ENCODE measurements at regions not wholly inside any gene's neighbourhood (a gene's known extent, or its start where the extent isn't known, plus 50 kb on each side); places are given as distances from the start of the nearest gene placed in this dataset.

DNA sequence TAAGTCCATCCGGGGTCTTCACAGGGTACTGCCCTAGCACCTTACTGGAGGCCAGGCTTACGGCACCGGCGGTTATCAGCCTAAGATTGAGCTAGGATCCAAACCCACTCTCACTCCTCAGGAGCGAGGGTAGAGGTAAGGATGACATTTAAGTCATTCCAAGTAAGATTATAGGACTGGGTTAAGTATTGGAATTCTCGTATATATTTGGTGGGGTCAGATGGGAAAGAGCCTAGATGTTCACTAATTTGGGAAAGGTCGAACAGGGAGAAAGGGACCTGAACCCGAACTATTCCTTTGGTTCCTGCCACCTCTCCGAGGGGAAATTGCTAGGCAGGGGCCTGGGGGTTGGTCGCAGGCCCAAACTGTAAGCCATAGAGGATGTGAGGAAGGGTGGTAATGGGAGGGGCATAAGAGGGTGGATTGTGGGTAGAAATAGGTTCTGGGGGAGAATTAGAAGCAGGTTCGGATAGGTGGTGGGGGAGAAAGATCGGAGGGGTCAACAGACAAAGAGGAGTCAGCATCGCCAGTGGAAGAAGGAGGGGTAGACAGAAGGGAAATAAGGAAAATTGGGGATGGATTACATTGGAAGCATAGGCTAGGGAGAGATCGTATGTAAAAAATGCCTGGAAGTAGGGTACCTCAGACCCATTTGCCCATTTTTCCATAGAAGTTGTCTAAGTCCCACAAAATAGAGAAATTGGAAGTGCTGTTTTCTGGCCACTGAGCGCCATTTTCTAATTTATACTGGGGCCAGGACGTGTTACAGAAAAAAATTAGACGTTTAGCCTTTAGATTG is 747.1 kb upstream of the ADGRB3 start:
- no peak for TF ChIP-seq CTCF (IDR thresholded peaks at IDR 0.05)
- H3K27ac Mint-ChIP-seq (ENCODE audit: unreplicated experiment): no peak overlapping the region
- no peaks in the 10 kb centered on the region for H3K27me3 Mint-ChIP-seq (ENCODE audit: low read depth)
- no peaks in the 10 kb centered on the region for H3K36me3 Mint-ChIP-seq (ENCODE audit: low read depth)
- H3K4me3 Mint-ChIP-seq (ENCODE audit: unreplicated experiment): no peak overlapping the region
- H3K9me3 Mint-ChIP-seq (ENCODE audit: low read depth): peaks cover 14% of the 10 kb centered on the region
- no peak for DNase-seq (ENCODE audit: low spot score)
- H3K4me1 Mint-ChIP-seq (ENCODE audit: low read depth): peaks cover 4% of the 10 kb centered on the region

GRCh38 chr6:67887419-67887746 is 747.7 kb upstream of the ADGRB3 start:
- Mint-ChIP-seq H3K36me3 (ENCODE audit: low read depth) (no peaks in the 10 kb centered on the region), H3K4me3 (ENCODE audit: unreplicated experiment) (no peak overlapping the region), H3K27me3 (ENCODE audit: low read depth) (no peaks in the 10 kb centered on the region), H3K9me3 (ENCODE audit: low read depth) (peaks cover 14% of the 10 kb centered on the region), H3K4me1 (ENCODE audit: low read depth) (peaks cover 4% of the 10 kb centered on the region), H3K27ac (ENCODE audit: unreplicated experiment) (no peak overlapping the region)
- no peak for TF ChIP-seq CTCF (IDR thresholded peaks at IDR 0.05)
- no peak for DNase-seq (ENCODE audit: low spot score)

- no peaks in the 10 kb centered on the region for H3K27me3 Mint-ChIP-seq (ENCODE audit: low read depth)
- DNase-seq (ENCODE audit: low spot score): peak; percentile 87
- no peak overlapping the region for H3K27ac Mint-ChIP-seq (ENCODE audit: unreplicated experiment)
- H3K4me3 Mint-ChIP-seq (ENCODE audit: unreplicated experiment): no peak overlapping the region
- no peaks in the 10 kb centered on the region for H3K36me3 Mint-ChIP-seq (ENCODE audit: low read depth)
- H3K9me3 Mint-ChIP-seq (ENCODE audit: low read depth): peaks cover 14% of the 10 kb centered on the region
- H3K4me1 Mint-ChIP-seq (ENCODE audit: low read depth): peaks cover 4% of the 10 kb centered on the region
- no peak for TF ChIP-seq CTCF (IDR thresholded peaks at IDR 0.05)
These were observed 748.2 kb upstream of the ADGRB3 start for GRCh38 chr6:67886840-67887292.

DNA sequence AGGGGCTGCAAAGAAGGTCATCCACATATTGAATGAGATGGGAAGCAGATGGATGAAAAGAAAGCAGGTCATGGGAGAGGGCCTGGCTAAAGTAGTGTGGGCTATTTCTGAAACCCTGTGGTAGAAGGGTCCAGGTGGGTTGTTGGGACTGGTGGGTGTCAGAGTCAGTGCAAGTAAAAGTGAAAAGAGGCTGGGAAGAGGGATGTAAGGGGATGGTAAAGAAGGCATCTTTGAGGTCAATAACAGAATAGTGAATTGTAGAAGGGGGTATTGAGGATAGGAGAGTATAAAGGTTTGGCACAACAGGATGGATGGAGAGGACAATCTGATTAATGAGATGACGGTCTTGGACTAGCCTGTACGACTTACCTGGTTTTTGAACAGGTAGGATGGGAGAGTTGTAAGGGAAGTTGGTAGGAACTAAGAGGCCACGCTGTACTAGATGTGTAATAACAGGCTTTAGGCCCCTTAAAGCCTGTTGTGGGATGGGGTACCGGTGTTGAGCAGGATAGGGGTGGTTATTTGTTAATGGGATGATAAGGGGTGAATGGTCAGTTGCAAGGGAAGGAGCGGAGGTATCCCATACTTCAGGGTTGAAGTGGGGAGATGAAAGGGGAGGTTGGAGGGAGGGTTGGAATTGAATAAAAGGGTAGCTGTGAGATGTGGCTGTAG is 748.9 kb upstream of the ADGRB3 start:
- no peak overlapping the region for H3K27ac Mint-ChIP-seq (ENCODE audit: unreplicated experiment)
- H3K36me3 Mint-ChIP-seq (ENCODE audit: low read depth): no peaks in the 10 kb centered on the region
- no peaks in the 10 kb centered on the region for H3K27me3 Mint-ChIP-seq (ENCODE audit: low read depth)
- H3K4me3 Mint-ChIP-seq (ENCODE audit: unreplicated experiment): no peak overlapping the region
- peaks cover 14% of the 10 kb centered on the region for H3K9me3 Mint-ChIP-seq (ENCODE audit: low read depth)
- H3K4me1 Mint-ChIP-seq (ENCODE audit: low read depth): peaks cover 4% of the 10 kb centered on the region
- no peak for DNase-seq (ENCODE audit: low spot score)
- no peak for TF ChIP-seq CTCF (IDR thresholded peaks at IDR 0.05)

GRCh38 chr6:67885081-67886033 is 749.7 kb upstream of the ADGRB3 start:
- TF ChIP-seq CTCF (IDR thresholded peaks at IDR 0.05): no peak
- H3K27ac Mint-ChIP-seq (ENCODE audit: unreplicated experiment): no peak overlapping the region
- no peak for DNase-seq (ENCODE audit: low spot score)
- H3K4me3 Mint-ChIP-seq (ENCODE audit: unreplicated experiment): no peak overlapping the region
- peaks cover 4% of the 10 kb centered on the region for H3K4me1 Mint-ChIP-seq (ENCODE audit: low read depth)
- H3K27me3 Mint-ChIP-seq (ENCODE audit: low read depth): no peaks in the 10 kb centered on the region
- no peaks in the 10 kb centered on the region for H3K36me3 Mint-ChIP-seq (ENCODE audit: low read depth)
- H3K9me3 Mint-ChIP-seq (ENCODE audit: low read depth): peaks cover 14% of the 10 kb centered on the region
